HEK293 (cell line): ENCODE measurements at regions not wholly inside any gene's neighbourhood (a gene's known extent, or its start where the extent isn't known, plus 50 kb on each side); places are given as distances from the start of the nearest gene placed in this dataset.

Experiments used
- CTCF ChIA-PET: fragments of 350-600 bp; formaldehyde crosslinking; extraction: SDS; loops from one replicate; lab custom pipeline; 2021; ENCODE audit warnings: antibody characterized with exemption; lab: Yijun Ruan, JAX
- POLR2A ChIA-PET: fragments of 300-600 bp; formaldehyde crosslinking; extraction: SDS; loops from one replicate; lab custom pipeline; 2020; ENCODE audit warnings: antibody characterized with exemption, inconsistent platforms; lab: Yijun Ruan, JAX
- H3K27ac ChIP-seq: fragments of 200-500 bp; sonication (Bioruptor generic); 2 replicates; pipeline ENCODE4 v1.5.1; 2014; ENCODE audit warnings: low read depth, low read length, control low read depth, inconsistent platforms; ENCODE audit errors: extremely low read depth
- H3K36me3 ChIP-seq, 2 experiments: fragments of 200-500 bp in 1 of 2; sonication (Bioruptor generic) in 1 of 2; 1 replicate in 1 of 2; 2 replicates in 1 of 2; pipeline ENCODE4 v1.5.1; 2014 to 2017; ENCODE audit warnings: inconsistent platforms in 2 of 2, low read length in 2 of 2; ENCODE audit not compliant: control insufficient read depth in 2 of 2, insufficient read depth in 1 of 2
- H3K4me1 ChIP-seq: fragments of 200-500 bp; sonication (Bioruptor generic); 2 replicates; pipeline ENCODE4 v1.5.1; 2014; ENCODE audit warnings: mild to moderate bottlenecking, low read length, inconsistent platforms; ENCODE audit not compliant: control insufficient read depth, insufficient read depth
- H3K4me3 ChIP-seq: 2 replicates; pipeline ENCODE4 v1.5.1; 2011; ENCODE audit warnings: low read depth, mild to moderate bottlenecking, control low read depth, low read length, moderate library complexity
- H3K9me3 ChIP-seq: fragments of 200-500 bp; sonication (Bioruptor generic); 2 replicates; pipeline ENCODE4 v1.5.1; 2014; ENCODE audit warnings: low read depth, low read length, inconsistent platforms; ENCODE audit not compliant: control insufficient read depth, insufficient read depth
- BCL11A ChIP-seq: fragments of 450-650 bp; formaldehyde crosslinking; IDR thresholded peaks from 2 replicates; pipeline ENCODE4 v1.5.1; 2016; ENCODE audit warnings: low read depth, missing biosample characterization, missing genetic modification characterization
- PRDM2 ChIP-seq: fragments of 450-650 bp; formaldehyde crosslinking; IDR thresholded peaks from 2 replicates; pipeline ENCODE4 v1.5.1; 2016; ENCODE audit warnings: missing biosample characterization, missing genetic modification characterization, borderline replicate concordance
- SETDB1 ChIP-seq: IDR thresholded peaks from one replicate; pipeline ENCODE4 v1.6.1; 2017; ENCODE audit warnings: mild to moderate bottlenecking, low read length, moderate library complexity, mixed read lengths; ENCODE audit not compliant: insufficient read length
- ZBTB6 ChIP-seq: fragments of 450-650 bp; formaldehyde crosslinking; IDR thresholded peaks from 2 replicates; pipeline ENCODE4 v1.5.1; 2017; ENCODE audit warnings: missing biosample characterization, missing genetic modification characterization
- ZNF121 ChIP-seq: fragments of 450-650 bp; formaldehyde crosslinking; IDR thresholded peaks from 2 replicates; pipeline ENCODE4 v1.5.1; 2016; ENCODE audit warnings: missing biosample characterization, missing genetic modification characterization
- ZNF146 ChIP-seq: fragments of 450-650 bp; formaldehyde crosslinking; IDR thresholded peaks from 2 replicates; pipeline ENCODE4 v1.5.1; 2016; ENCODE audit warnings: missing biosample characterization, missing genetic modification characterization
- ZNF155 ChIP-seq: fragments of 450-650 bp; formaldehyde crosslinking; IDR thresholded peaks from 2 replicates; pipeline ENCODE4 v1.5.1; 2016; ENCODE audit warnings: missing biosample characterization, missing genetic modification characterization
- ZNF169 ChIP-seq: fragments of 450-650 bp; formaldehyde crosslinking; IDR thresholded peaks from 2 replicates; pipeline ENCODE4 v1.5.1; 2016; ENCODE audit warnings: missing biosample characterization, missing genetic modification characterization
- ZNF175 ChIP-seq: fragments of 450-650 bp; formaldehyde crosslinking; IDR thresholded peaks from 2 replicates; pipeline ENCODE4 v1.5.1; 2016; ENCODE audit warnings: missing biosample characterization, missing genetic modification characterization
- ZNF2 ChIP-seq: fragments of 450-650 bp; formaldehyde crosslinking; IDR thresholded peaks from 2 replicates; pipeline ENCODE4 v1.5.1; 2016; ENCODE audit warnings: missing biosample characterization, missing genetic modification characterization
- ZNF202 ChIP-seq: fragments of 450-650 bp; formaldehyde crosslinking; IDR thresholded peaks from 2 replicates; pipeline ENCODE4 v1.5.1; 2016; ENCODE audit warnings: missing biosample characterization, missing genetic modification characterization, borderline replicate concordance
- ZNF311 ChIP-seq: fragments of 450-650 bp; formaldehyde crosslinking; IDR thresholded peaks from 2 replicates; pipeline ENCODE4 v1.5.1; 2017; ENCODE audit warnings: missing biosample characterization, missing genetic modification characterization, borderline replicate concordance
- ZNF391 ChIP-seq: fragments of 450-650 bp; formaldehyde crosslinking; IDR thresholded peaks from 2 replicates; pipeline ENCODE4 v1.5.1; 2016; ENCODE audit warnings: low read depth, missing biosample characterization, missing genetic modification characterization, borderline replicate concordance
- ZNF510 ChIP-seq: fragments of 450-650 bp; formaldehyde crosslinking; IDR thresholded peaks from 2 replicates; pipeline ENCODE4 v1.5.1; 2018; ENCODE audit warnings: mild to moderate bottlenecking, missing genetic modification characterization, missing biosample characterization; ENCODE audit not compliant: insufficient replicate concordance
- ZNF549 ChIP-seq: fragments of 450-650 bp; IDR thresholded peaks from 2 replicates; pipeline ENCODE4 v1.5.1; 2018; ENCODE audit warnings: missing biosample characterization, missing genetic modification characterization, mild to moderate bottlenecking, inconsistent platforms, moderate library complexity
- ZNF830 ChIP-seq: fragments of 450-650 bp; IDR thresholded peaks from 2 replicates; pipeline ENCODE4 v1.5.0; 2018; ENCODE audit warnings: missing biosample characterization, missing genetic modification characterization, low read depth, mild to moderate bottlenecking, moderate library complexity
- ZSCAN16 ChIP-seq: fragments of 450-650 bp; formaldehyde crosslinking; IDR thresholded peaks from 2 replicates; pipeline ENCODE4 v1.5.1; 2016; ENCODE audit warnings: missing biosample characterization, missing genetic modification characterization
- ZSCAN18 ChIP-seq: fragments of 450-650 bp; formaldehyde crosslinking; IDR thresholded peaks from 2 replicates; pipeline ENCODE4 v1.5.1; 2016; ENCODE audit warnings: missing biosample characterization, missing genetic modification characterization
- ZSCAN4 ChIP-seq: fragments of 450-650 bp; formaldehyde crosslinking; IDR thresholded peaks from 2 replicates; pipeline ENCODE4 v1.5.1; 2017; ENCODE audit warnings: missing biosample characterization, missing genetic modification characterization

- TF ChIP-seq ZNF391 (tag by site-specific recombination) (no peak), ZNF146 (no peak), ZSCAN4 (tag by site-specific recombination) (no peak), ZNF2 (tag by site-specific recombination) (no peak), ZNF175 (tag by site-specific recombination) (no peak), ZSCAN16 (tag by site-specific recombination) (no peak), PRDM2 (no peak), ZNF155 (tag by site-specific recombination) (no peak), ZNF830 (tag by site-specific recombination) (no peak), ZNF169 (tag by site-specific recombination) (no peak)
- H3K36me3 ChIP-seq: no peaks in the 10 kb centered on the region
- no peak overlapping the region for H3K27ac ChIP-seq
- H3K4me3 ChIP-seq: no peak overlapping the region
- CTCF ChIA-PET: no interaction called here
- no peaks in the 10 kb centered on the region for H3K9me3 ChIP-seq
- no peaks in the 10 kb centered on the region for H3K4me1 ChIP-seq
- POLR2A ChIA-PET: no interaction called here
These were observed 421.9 kb upstream of the KCNN2 start for GRCh38 chr5:113939988-113940387.

- CTCF ChIA-PET: no interaction called here
- no peak for TF ChIP-seq BCL11A
- no peak for TF ChIP-seq ZNF202
- POLR2A ChIA-PET: no interaction called here
These were observed 411.7 kb upstream of the KCNN2 start for GRCh38 chr5:113950186-113950585.

GRCh38 chr5:113965225-113965624, 396.6 kb upstream of the KCNN2 start:
- H3K4me3 ChIP-seq: no peak overlapping the region
- H3K9me3 ChIP-seq: no peaks in the 10 kb centered on the region
- POLR2A ChIA-PET: no interaction called here
- no peak overlapping the region for H3K27ac ChIP-seq
- H3K36me3 ChIP-seq: no peaks in the 10 kb centered on the region
- CTCF ChIA-PET: interaction anchor here (1.2 kb wide), 1 partner anchor 20 kb away, joined by 4 read pairs; no protein-coding TSS in a partner anchor
- TF ChIP-seq SETDB1: no peak
- TF ChIP-seq ZSCAN18: no peak
- no peak for TF ChIP-seq ZNF549
- TF ChIP-seq ZBTB6: no peak
- TF ChIP-seq ZNF311 (tag by site-specific recombination): no peak
- no peak for TF ChIP-seq ZNF121 (tag by site-specific recombination)
- no peak for TF ChIP-seq ZNF510 (tag by site-specific recombination)
- H3K4me1 ChIP-seq: no peaks in the 10 kb centered on the region

More at GRCh38 chr5:113950186-113950585, 411.7 kb upstream of the KCNN2 start:
- no peaks in the 10 kb centered on the region for H3K4me1 ChIP-seq
- no peaks in the 10 kb centered on the region for H3K9me3 ChIP-seq
- H3K36me3 ChIP-seq: no peaks in the 10 kb centered on the region
- no peak overlapping the region for H3K4me3 ChIP-seq
- H3K27ac ChIP-seq: no peak overlapping the region
